GM18511 (cell line): ENCODE measurements at regions not wholly inside any gene's neighbourhood (a gene's known extent, or its start where the extent isn't known, plus 50 kb on each side); places are given as distances from the start of the nearest gene placed in this dataset.
"Not testable (repeated sequence)": the region's sequence is repeated elsewhere in the genome, so short reads cannot be mapped to it uniquely, and the experiment has no call there.

Experiments
- ATAC-seq: cut with Tn5 transposase; IDR thresholded peaks from one replicate; pipeline ENCODE4 v1.9.1; 2021; ENCODE audit warnings: mild to moderate bottlenecking, moderate library complexity; ENCODE audit not compliant: unreplicated experiment

- no peak for ATAC-seq
Observed at GRCh38 chr4:38330321-38330720, 333.7 kb upstream of the KLF3 start.

DNA sequence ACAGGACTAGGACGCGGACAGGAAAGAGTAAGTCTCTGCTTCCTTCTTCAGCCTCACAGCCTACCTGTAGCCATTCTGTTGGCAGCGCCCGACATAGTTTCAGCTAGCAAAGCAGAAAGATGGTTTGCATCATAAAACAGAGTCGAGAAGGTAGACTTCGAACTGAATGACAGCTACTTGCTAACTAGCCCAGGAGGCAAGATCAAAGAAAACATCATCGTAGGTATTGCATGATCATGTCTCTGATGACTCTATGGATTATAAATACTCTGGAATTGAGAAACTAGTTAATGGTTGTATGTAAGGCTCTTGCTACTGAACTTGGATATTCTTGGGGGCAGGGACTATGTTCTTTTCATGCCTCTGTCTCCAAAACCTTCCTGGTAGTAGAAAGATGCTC lies 333.1 kb upstream of the KLF3 start:
- no peak for ATAC-seq

GRCh38 chr4:38332699-38333098 lies 331.3 kb upstream of the KLF3 start:
- ATAC-seq = no peak

GRCh38 chr4:38333219-38333618 lies 330.8 kb upstream of the KLF3 start:
- no peak for ATAC-seq

DNA sequence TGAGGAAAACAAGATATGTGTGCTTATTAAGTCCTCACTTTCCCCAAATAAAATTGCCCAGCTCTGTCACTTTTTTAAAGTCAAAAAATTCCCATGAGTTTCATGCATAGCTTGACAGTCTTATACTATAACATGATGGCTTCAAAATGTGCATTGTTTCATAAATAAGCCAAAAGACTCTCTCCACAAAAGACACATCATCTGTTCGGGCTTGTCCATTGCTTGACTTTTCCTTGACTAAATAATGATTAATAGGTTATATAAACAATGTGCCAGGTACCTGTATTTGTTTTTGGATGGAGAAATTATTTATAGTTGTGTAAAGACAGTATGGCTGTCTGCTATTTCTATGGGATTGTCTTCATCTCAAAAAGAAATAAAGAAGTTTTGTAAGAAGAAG lies 329.2 kb upstream of the KLF3 start:
- ATAC-seq = no peak

DNA sequence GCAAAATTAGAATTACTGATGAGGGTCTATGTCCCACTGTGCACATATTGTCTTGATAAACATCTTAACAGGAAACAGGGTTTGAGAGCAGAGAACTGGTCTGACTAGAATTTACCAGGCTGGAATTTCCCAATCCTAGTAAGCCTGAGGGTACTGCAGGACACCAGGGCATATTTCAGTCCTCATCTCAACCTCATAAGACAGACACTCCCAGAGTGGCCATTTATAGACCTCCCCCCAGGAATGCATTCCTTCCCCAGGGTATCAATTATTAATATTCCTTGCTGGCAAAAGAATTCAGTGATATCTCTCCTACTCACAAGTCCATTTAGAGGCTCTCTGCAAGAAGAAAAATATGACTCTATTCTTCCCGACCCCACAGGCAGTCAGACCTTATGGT lies 325.1 kb upstream of the KLF3 start:
- not testable (repeated sequence) for ATAC-seq

- ATAC-seq = no peak
Observed at GRCh38 chr4:38343608-38344007, 320.4 kb upstream of the KLF3 start.

- no peak for ATAC-seq
Observed at GRCh38 chr4:38344929-38345328, 319.1 kb upstream of the KLF3 start.

DNA sequence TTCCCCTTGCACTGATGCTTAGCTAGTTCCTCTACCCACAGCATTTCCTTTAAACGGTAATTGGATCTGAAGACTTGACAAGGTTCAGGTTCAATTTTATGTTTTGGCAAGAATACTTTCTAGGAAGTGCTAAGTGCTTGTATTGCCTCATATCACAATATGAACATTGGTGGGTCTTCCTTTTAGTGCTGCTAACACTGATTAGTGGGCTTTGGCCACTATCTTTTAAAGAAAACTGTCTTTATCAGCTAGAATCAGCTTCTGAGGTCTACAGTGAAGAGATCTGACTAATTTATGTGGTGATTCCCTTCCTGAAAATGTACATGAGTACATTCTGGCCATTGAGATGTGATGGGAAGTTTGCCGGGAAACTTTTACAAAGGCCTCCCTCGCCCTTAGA lies 316.7 kb upstream of the KLF3 start:
- no peak for ATAC-seq

DNA sequence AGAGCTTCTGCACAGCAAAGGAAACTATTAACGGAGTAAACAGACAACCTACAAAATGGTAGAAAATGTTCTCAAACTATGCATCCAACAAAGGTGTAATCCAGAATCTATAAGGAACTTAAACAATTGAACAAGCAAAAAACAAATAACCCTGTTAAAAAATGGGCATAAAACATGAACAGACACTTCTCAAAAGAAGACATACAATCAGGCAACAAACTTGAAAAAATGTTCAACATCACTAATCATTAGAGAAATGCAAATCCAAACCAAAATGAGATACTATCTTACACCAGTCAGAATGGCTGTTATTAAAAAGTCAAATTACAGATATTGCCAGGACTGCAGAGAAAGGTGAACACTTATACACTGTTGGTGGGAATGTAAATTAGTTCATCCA lies 309.6 kb upstream of the KLF3 start:
- ATAC-seq = no peak

GRCh38 chr4:38354872-38355271 lies 309.1 kb upstream of the KLF3 start:
- ATAC-seq = no peak

- no peak for ATAC-seq
Observed at GRCh38 chr4:38356686-38357085, 307.3 kb upstream of the KLF3 start.

- no peak for ATAC-seq
Observed at GRCh38 chr4:38357546-38357945, 306.5 kb upstream of the KLF3 start.

DNA sequence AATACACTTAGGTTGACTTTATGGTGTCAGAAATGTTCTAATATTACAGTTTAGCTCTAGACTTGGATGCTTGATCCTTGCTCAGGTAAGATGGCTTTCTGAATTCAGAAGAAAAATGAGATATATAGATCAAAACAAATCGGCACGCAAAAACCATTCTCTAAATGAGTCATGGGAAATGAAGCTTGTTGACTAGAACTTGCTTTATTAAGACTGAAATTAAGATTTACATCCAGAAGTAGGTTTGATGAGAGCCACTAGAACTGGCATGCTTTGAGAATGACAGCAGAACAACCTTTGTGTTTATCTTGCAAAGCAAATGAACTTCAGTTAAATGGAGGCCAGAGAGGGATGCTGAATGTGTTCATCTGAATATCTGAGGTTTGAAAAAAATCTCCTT lies 304.9 kb upstream of the KLF3 start:
- ATAC-seq = no peak

DNA sequence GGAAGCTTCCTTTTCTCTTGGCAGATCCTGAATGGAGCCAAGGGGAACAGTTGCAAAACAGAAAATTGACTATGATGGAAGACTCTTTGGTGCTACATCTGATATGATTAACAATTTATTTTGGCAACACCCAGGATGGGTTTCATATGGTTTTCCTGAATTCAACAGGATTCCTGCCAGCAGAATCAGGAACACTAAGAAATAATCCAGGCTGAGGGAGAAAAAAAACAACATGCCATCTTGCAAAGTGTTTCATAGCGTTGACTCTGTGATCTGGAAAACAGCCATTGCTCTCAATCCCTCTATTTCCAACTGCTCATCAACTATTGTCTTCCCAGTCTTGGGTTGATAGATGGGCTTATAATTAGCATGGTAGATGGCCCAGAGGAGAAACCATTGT lies 303.8 kb upstream of the KLF3 start:
- ATAC-seq = no peak

DNA sequence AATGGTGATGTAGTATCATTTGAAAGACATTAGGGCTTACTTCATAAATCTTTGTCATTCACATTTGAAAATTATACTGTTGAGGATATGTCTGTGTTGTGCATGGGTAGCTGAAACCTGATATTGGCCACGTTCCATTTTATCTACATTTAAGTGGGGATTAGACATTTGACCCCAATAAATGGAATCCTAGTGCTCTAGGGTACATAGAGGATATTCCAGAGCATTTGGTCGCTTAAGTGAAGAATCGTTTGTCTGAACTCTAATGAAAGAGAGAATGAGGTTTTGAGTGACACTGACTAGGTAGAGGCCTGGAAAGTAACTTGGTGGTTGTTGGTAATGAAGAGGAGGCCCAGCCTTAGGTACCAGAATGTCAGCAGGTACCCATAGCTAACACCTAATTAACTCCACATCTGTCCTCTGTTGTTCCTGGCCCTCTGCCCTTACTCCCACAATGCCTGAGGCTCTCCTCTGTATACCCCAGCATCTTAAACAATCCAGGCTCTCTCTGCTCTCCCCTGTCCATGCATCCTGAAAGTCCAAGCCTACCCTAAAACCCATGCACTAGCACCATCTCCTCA lies 299.5 kb upstream of the KLF3 start:
- ATAC-seq = no peak

- no peak for ATAC-seq
Observed at GRCh38 chr4:38365261-38365660, 298.7 kb upstream of the KLF3 start.

- ATAC-seq = no peak
Observed at GRCh38 chr4:38365748-38366310, 298.2 kb upstream of the KLF3 start.

- no peak for ATAC-seq
Observed at GRCh38 chr4:38366456-38366855, 297.5 kb upstream of the KLF3 start.

DNA sequence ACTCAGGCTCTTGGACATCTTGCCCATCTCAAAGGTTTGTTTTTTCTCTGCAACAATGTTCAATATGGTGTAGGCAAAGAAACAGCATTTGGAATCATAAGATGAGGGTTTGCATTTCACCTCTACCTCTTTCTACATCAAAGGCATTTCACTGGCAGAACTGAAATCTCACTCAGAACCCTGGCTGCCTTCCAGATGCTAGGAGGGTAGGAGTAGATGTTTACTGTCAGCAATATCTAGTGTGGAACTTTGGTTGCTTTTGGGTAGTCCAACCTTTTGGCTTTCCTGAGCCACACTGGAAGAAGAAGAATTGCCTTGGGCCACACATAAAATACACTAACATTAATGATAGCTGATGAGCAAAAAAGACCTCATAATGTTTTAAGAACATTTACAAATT lies 297.0 kb upstream of the KLF3 start:
- no peak for ATAC-seq

GRCh38 chr4:38367642-38368174 lies 296.3 kb upstream of the KLF3 start:
- ATAC-seq = no peak

- ATAC-seq = no peak
Observed at GRCh38 chr4:38368613-38369012, 295.4 kb upstream of the KLF3 start.

- no peak for ATAC-seq
Observed at GRCh38 chr4:38371391-38371851, 292.6 kb upstream of the KLF3 start.
